NCI-H446 treated with DMSO at 0.1 percent for 48 hours (cell line): ENCODE measurements at regions not wholly inside any gene's neighbourhood (a gene's known extent, or its start where the extent isn't known, plus 50 kb on each side); places are given as distances from the start of the nearest gene placed in this dataset.

ENCODE experiments used
- DNase-seq: peaks from one replicate; lab custom pipeline; 2025; lab: John Stamatoyannopoulos, UW

GRCh38 chr6:156410649-156411048 is 366.5 kb upstream of the ARID1B start:
- no peak for DNase-seq

- no peak for DNase-seq
Observed at GRCh38 chr6:156408655-156409054, 368.5 kb upstream of the ARID1B start.

GRCh38 chr6:156407334-156407733 is 369.8 kb upstream of the ARID1B start:
- no peak for DNase-seq

- no peak for DNase-seq
Observed at GRCh38 chr6:156406688-156407087, 370.5 kb upstream of the ARID1B start.

- no peak for DNase-seq
Observed at GRCh38 chr6:156406099-156406498, 371.1 kb upstream of the ARID1B start.

- DNase-seq, result no peak
Observed at GRCh38 chr6:156402628-156403027, 374.6 kb upstream of the ARID1B start.

- no peak for DNase-seq
Observed at GRCh38 chr6:156402227-156402626, 375.0 kb upstream of the ARID1B start.

GRCh38 chr6:156400487-156400886 is 376.7 kb upstream of the ARID1B start:
- DNase-seq, result no peak

GRCh38 chr6:156398966-156399365 is 378.2 kb upstream of the ARID1B start:
- no peak for DNase-seq

GRCh38 chr6:156398371-156398770 is 378.8 kb upstream of the ARID1B start:
- no peak for DNase-seq

- no peak for DNase-seq
Observed at GRCh38 chr6:156396791-156397418, 380.3 kb upstream of the ARID1B start.

- no peak for DNase-seq
Observed at GRCh38 chr6:156396068-156396771, 381.0 kb upstream of the ARID1B start.

- no peak for DNase-seq
Observed at GRCh38 chr6:156395276-156395675, 381.9 kb upstream of the ARID1B start.

- DNase-seq, result no peak
Observed at GRCh38 chr6:156392648-156393047, 384.5 kb upstream of the ARID1B start.

- no peak for DNase-seq
Observed at GRCh38 chr6:156391977-156392376, 385.2 kb upstream of the ARID1B start.

GRCh38 chr6:156391061-156391672 is 386.0 kb upstream of the ARID1B start:
- no peak for DNase-seq

- DNase-seq, result no peak
Observed at GRCh38 chr6:156390621-156391020, 386.6 kb upstream of the ARID1B start.

- no peak for DNase-seq
Observed at GRCh38 chr6:156389296-156389695, 387.9 kb upstream of the ARID1B start.

GRCh38 chr6:156387472-156387871 is 389.7 kb upstream of the ARID1B start:
- no peak for DNase-seq

GRCh38 chr6:156383059-156383458 is 394.1 kb upstream of the ARID1B start:
- DNase-seq, result no peak

- DNase-seq, result no peak
Observed at GRCh38 chr6:156379392-156380289, 397.5 kb upstream of the ARID1B start.

GRCh38 chr6:156378853-156379252 is 398.3 kb upstream of the ARID1B start:
- no peak for DNase-seq
